H1 (cell line): ENCODE measurements at regions not wholly inside any gene's neighbourhood (a gene's known extent, or its start where the extent isn't known, plus 50 kb on each side); places are given as distances from the start of the nearest gene placed in this dataset.

Experiments used
- CTCF ChIA-PET: fragments of 300-600 bp; sonication (Branson Sonifier 250); formaldehyde crosslinking; loops from one replicate; lab custom pipeline; 2021; ENCODE audit not compliant: partially characterized antibody; lab: Charles Lee
- POLR2A ChIA-PET: fragments of 300-600 bp; sonication (Branson Sonifier 250); formaldehyde crosslinking; loops from one replicate; lab custom pipeline; 2021; ENCODE audit warnings: inconsistent platforms; ENCODE audit not compliant: partially characterized antibody; lab: Charles Lee
- DNase-seq, 2 experiments: peaks; one replicate each; pipeline versions ENCODE4 v3.0.0 to v3.0.0-alpha.2; 2010 to 2022; ENCODE audit warnings: low spot score in 2 of 2, low read depth in 1 of 2, mixed read lengths in 1 of 2
- FAIRE-seq: peaks from 2 replicates; lab custom pipeline; 2011; peaks lifted over from hg19 to GRCh38; lab: Jason Lieb, UNC
- H2AFZ ChIP-seq: 2 replicates; pipeline ENCODE4 v1.8.1; 2012; ENCODE audit warnings: low read length, inconsistent platforms
- H2AK5ac ChIP-seq: 2 replicates; pipeline ENCODE4 v1.6.1; 2013; ENCODE audit warnings: low read depth, low read length
- H2BK120ac ChIP-seq: replicated peaks from 2 replicates; pipeline ENCODE3; 2013; ENCODE audit warnings: low read depth, low read length, inconsistent platforms
- H2BK12ac ChIP-seq: 2 replicates; pipeline ENCODE4 v1.6.1; 2013; ENCODE audit warnings: low read depth, low read length
- H2BK15ac ChIP-seq: 2 replicates; pipeline ENCODE4 v1.6.1; 2013; ENCODE audit warnings: low read length
- H2BK20ac ChIP-seq: 2 replicates; pipeline ENCODE4 v1.6.1; 2013; ENCODE audit warnings: low read length
- H2BK5ac ChIP-seq: 2 replicates; pipeline ENCODE4 v1.6.1; 2013; ENCODE audit warnings: low read depth, low read length
- H3K14ac ChIP-seq: 2 replicates; pipeline ENCODE4 v1.6.1; 2013; ENCODE audit warnings: inconsistent platforms; ENCODE audit not compliant: insufficient read length
- H3K18ac ChIP-seq: 2 replicates; pipeline ENCODE4 v1.6.1; 2013; ENCODE audit warnings: low read length; ENCODE audit errors: extremely low read depth
- H3K23ac ChIP-seq: 2 replicates; pipeline ENCODE4 v1.6.1; 2013; ENCODE audit warnings: inconsistent platforms; ENCODE audit not compliant: insufficient read length
- H3K23me2 ChIP-seq: 2 replicates; pipeline ENCODE4 v1.6.1; 2013; ENCODE audit warnings: low read depth, low read length
- H3K27ac ChIP-seq: 2 replicates; pipeline ENCODE4 v1.6.1; 2011; ENCODE audit warnings: low read depth, low read length, inconsistent platforms
- H3K27me3 ChIP-seq, 4 experiments: replicated peaks in 1 of 4; 1 replicate in 1 of 4; 2 replicates in 3 of 4; pipeline versions ENCODE4 v1.6.1 to v1.8.1; 2011 to 2013; ENCODE audit warnings: low read length in 3 of 4, mild to moderate bottlenecking in 3 of 4, inconsistent platforms in 2 of 4, mixed read lengths in 2 of 4, moderate library complexity in 1 of 4; ENCODE audit not compliant: control insufficient read depth in 3 of 4, insufficient read depth in 3 of 4; ENCODE audit errors: extremely low read depth in 1 of 4
- H3K36me3 ChIP-seq, 4 experiments: 2 replicates each; pipeline versions ENCODE4 v1.6.1 to v1.8.1; 2011 to 2013; ENCODE audit warnings: mild to moderate bottlenecking in 4 of 4, low read length in 3 of 4, moderate library complexity in 2 of 4, control low read depth in 1 of 4, inconsistent platforms in 1 of 4; ENCODE audit not compliant: insufficient read depth in 4 of 4, control insufficient read depth in 2 of 4
- H3K4ac ChIP-seq: replicated peaks from 2 replicates; pipeline ENCODE3; 2013; ENCODE audit warnings: low read length, low read depth, mixed read lengths, inconsistent platforms; ENCODE audit not compliant: insufficient read length
- H3K4me1 ChIP-seq, 4 experiments: replicated peaks in 1 of 4; 1 replicate in 1 of 4; 2 replicates in 3 of 4; pipeline versions ENCODE4 v1.6.1 to v1.8.1; 2011 to 2013; ENCODE audit warnings: low read length in 3 of 4, inconsistent platforms in 2 of 4, mixed read lengths in 1 of 4; ENCODE audit not compliant: insufficient read depth in 4 of 4, control insufficient read depth in 3 of 4
- H3K4me2 ChIP-seq, 2 experiments: 2 replicates each; pipeline versions ENCODE4 v1.6.1 to v1.8.1; 2011 to 2013; ENCODE audit warnings: low read depth in 2 of 2, low read length in 2 of 2, control low read depth in 1 of 2, inconsistent platforms in 1 of 2, mild to moderate bottlenecking in 1 of 2; ENCODE audit not compliant: insufficient read depth in 1 of 2
- H3K4me3 ChIP-seq, 4 experiments: fragments of 200-600, 300-600 bp in 1 of 4; sonication (generic), shearing (Covaris generic), sonication (Bioruptor Twin) in 1 of 4; 2 replicates each; pipeline versions ENCODE4 v1.5.1 to v1.8.1; 2011 to 2016; ENCODE audit warnings: low read length in 4 of 4, low read depth in 3 of 4, control low read depth in 2 of 4, inconsistent platforms in 2 of 4, mild to moderate bottlenecking in 2 of 4, mixed read lengths in 1 of 4, moderate library complexity in 1 of 4; ENCODE audit not compliant: insufficient read depth in 2 of 4; ENCODE audit errors: extremely low read depth in 1 of 4
- H3K56ac ChIP-seq: replicated peaks from 2 replicates; pipeline ENCODE3; 2013; ENCODE audit warnings: low read depth, mild to moderate bottlenecking, mixed read lengths, low read length, inconsistent platforms; ENCODE audit not compliant: insufficient read length
- H3K79me1 ChIP-seq: 2 replicates; pipeline ENCODE4 v1.6.1; 2013; ENCODE audit warnings: low read depth, low read length, control low read depth
- H3K79me2 ChIP-seq, 2 experiments: 2 replicates each; pipeline versions ENCODE4 v1.6.1 to v1.8.1; 2012 to 2013; ENCODE audit warnings: low read length in 2 of 2, mild to moderate bottlenecking in 2 of 2, inconsistent platforms in 1 of 2; ENCODE audit not compliant: insufficient read depth in 2 of 2, control insufficient read depth in 1 of 2
- H3K9ac ChIP-seq, 4 experiments: replicated peaks in 1 of 4; 1 replicate in 1 of 4; 2 replicates in 3 of 4; pipeline versions ENCODE4 v1.6.1 to v1.8.1; 2011 to 2013; ENCODE audit warnings: low read depth in 3 of 4, low read length in 3 of 4, control low read depth in 2 of 4, mild to moderate bottlenecking in 2 of 4, moderate library complexity in 2 of 4, inconsistent platforms in 1 of 4; ENCODE audit errors: extremely low read depth in 1 of 4
- H3K9me3 ChIP-seq, 2 experiments: 2 replicates each; pipeline versions ENCODE4 v1.6.1 to v1.8.1; 2012 to 2013; ENCODE audit warnings: mild to moderate bottlenecking in 2 of 2, moderate library complexity in 2 of 2, control low read depth in 1 of 2, inconsistent platforms in 1 of 2, low read depth in 1 of 2, low read length in 1 of 2, mixed read lengths in 1 of 2; ENCODE audit not compliant: insufficient read depth in 2 of 2
- H4K20me1 ChIP-seq, 2 experiments: replicated peaks in 1 of 2; 2 replicates each; pipeline versions ENCODE3 to v1.8.1; 2011 to 2013; ENCODE audit warnings: inconsistent platforms in 2 of 2, low read length in 2 of 2, mild to moderate bottlenecking in 1 of 2; ENCODE audit not compliant: insufficient read depth in 2 of 2, control insufficient read depth in 1 of 2
- H4K5ac ChIP-seq: 2 replicates; pipeline ENCODE4 v1.6.1; 2013; ENCODE audit warnings: low read length, low read depth, mixed read lengths, inconsistent platforms; ENCODE audit not compliant: insufficient read length
- H4K8ac ChIP-seq: 2 replicates; pipeline ENCODE4 v1.8.0; 2013; ENCODE audit warnings: mild to moderate bottlenecking, moderate library complexity, low read length, inconsistent platforms; ENCODE audit not compliant: insufficient read depth; ENCODE audit errors: extremely low read depth
- H4K91ac ChIP-seq: replicated peaks from 2 replicates; pipeline ENCODE3; 2013; ENCODE audit warnings: low read length, mixed read lengths, inconsistent platforms; ENCODE audit not compliant: insufficient read length
- EGR1 ChIP-seq: IDR thresholded peaks from 2 replicates; pipeline ENCODE4 v1.6.1; 2011; ENCODE audit warnings: low read depth, low read length, borderline replicate concordance
- MAFK ChIP-seq: IDR thresholded peaks from 2 replicates; pipeline ENCODE4 v1.6.1; 2012; ENCODE audit warnings: low read depth, mild to moderate bottlenecking, improper control_type of control experiment, low read length
- PHF8 ChIP-seq: fragments of 200-600 bp; sonication (generic); conservative IDR thresholded peaks from 2 replicates; pipeline ENCODE4 v1.7.1; 2012; ENCODE audit warnings: low read depth, mild to moderate bottlenecking, inconsistent platforms, low read length, moderate library complexity
- SAP30 ChIP-seq: fragments of 300-600 bp; sonication (generic); IDR thresholded peaks from 2 replicates; pipeline ENCODE4 v1.7.1; 2012; ENCODE audit warnings: low read length, moderate library complexity, mild to moderate bottlenecking, inconsistent platforms; ENCODE audit not compliant: insufficient read depth, insufficient replicate concordance
- SUZ12 ChIP-seq: fragments of 200-600 bp; sonication (generic); IDR thresholded peaks from 2 replicates; pipeline ENCODE4 v1.6.1; 2012; ENCODE audit warnings: mild to moderate bottlenecking, inconsistent platforms, low read length, moderate library complexity, mixed read lengths
- WGBS, 2 experiments: shearing (Covaris generic) in 1 of 2; methylation state at CpG; one replicate each; pipeline versions ENCODE4 v1.1.6 to v1.1.7; 2013 to 2015; ENCODE audit warnings: low lambda C conversion rate in 2 of 2, mixed read lengths in 2 of 2, inconsistent platforms in 1 of 2, low coverage in 1 of 2, missing lambda C conversion rate in 1 of 2; ENCODE audit not compliant: insufficient replicate concordance in 2 of 2, insufficient coverage in 1 of 2, insufficient read length in 1 of 2; ENCODE audit errors: extremely low coverage in 1 of 2, missing lambda C conversion rate in 1 of 2; 5-methylcytosine and 5-hydroxymethylcytosine counted together

- FAIRE-seq (no peak), DNase-seq (no peak)
- Histone ChIP-seq H2BK5ac (no peak overlapping the region), H2BK15ac (no peak overlapping the region), H3K56ac (no peak overlapping the region), H3K4me2 (no peak overlapping the region), H4K91ac (no peak overlapping the region), H4K20me1 (no peaks in the 10 kb centered on the region), H2BK120ac (no peak overlapping the region), H2BK20ac (no peak overlapping the region), H2AK5ac (no peak overlapping the region), H3K18ac (no peak overlapping the region), H3K23me2 (no peaks in the 10 kb centered on the region), H2BK12ac (no peak overlapping the region), H3K14ac (no peak overlapping the region), H3K9me3 (peaks cover 3 to 7% of the 10 kb centered on the region in 2 experiments; a peak in 2 of 4 replicates), H3K4me1 (no peaks in the 10 kb centered on the region; a peak in 1 of 7 replicates), H3K4me3 (no peak overlapping the region), H2AFZ (no peak overlapping the region), H3K4ac (no peak overlapping the region), H3K27me3 (no peaks in the 10 kb centered on the region), H3K79me2 (no peaks in the 10 kb centered on the region), H4K5ac (no peak overlapping the region), H3K23ac (no peak overlapping the region), H3K79me1 (no peaks in the 10 kb centered on the region), H3K9ac (no peak overlapping the region), H3K27ac (no peak overlapping the region), H3K36me3 (peaks cover 0 to 4% (median 0%) of the 10 kb centered on the region in 4 experiments; a peak in 3 of 8 replicates), H4K8ac (no peak overlapping the region)
- ChIA-PET POLR2A (no interaction called here), CTCF (interaction anchor here (1.7 kb wide), 1 partner anchor 34 kb away, joined by 4 read pairs; no protein-coding TSS in a partner anchor)
- WGBS, 2 experiments, result 93% methylated on average over 3 of the region's 3 CpGs; no CpG with 5 or more reads in 1 of the 2 experiments
- TF ChIP-seq SUZ12 (no peak), MAFK (no peak), SAP30 (no peak), PHF8 (no peak), EGR1 (no peak)
Measured at GRCh38 chr4:123325241-123325681, 71.3 kb upstream of the SPRY1 start.
